GM18507 (cell line): ENCODE measurements at regions not wholly inside any gene's neighbourhood (a gene's known extent, or its start where the extent isn't known, plus 50 kb on each side); places are given as distances from the start of the nearest gene placed in this dataset.

Experiments
- DNase-seq: peaks from one replicate; pipeline ENCODE4 v3.0.0; 2011; ENCODE audit warnings: low read depth; ENCODE audit not compliant: insufficient read length; ENCODE audit errors: extremely low spot score
- FAIRE-seq: peaks from 2 replicates; lab custom pipeline; 2011; peaks lifted over from hg19 to GRCh38; lab: Jason Lieb, UNC

DNA sequence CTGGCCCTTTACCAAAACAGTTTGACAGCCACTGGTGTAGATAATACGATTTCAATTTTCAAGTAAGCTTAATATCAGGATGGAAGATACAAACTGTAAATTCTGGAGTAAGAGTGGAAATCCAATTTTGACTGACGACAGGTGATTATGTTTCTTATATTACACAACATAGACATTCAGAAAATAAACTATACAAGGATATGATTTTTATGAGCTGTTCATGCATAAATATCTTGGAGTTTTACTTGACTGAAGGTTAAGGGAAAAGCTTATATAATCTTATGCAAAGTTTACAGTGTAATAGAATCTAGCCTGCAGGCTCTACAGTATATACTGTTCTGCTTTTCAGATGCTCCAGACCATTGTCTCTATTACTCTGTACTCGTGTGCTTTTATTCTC lies 1672.3 kb downstream of the ARAP2 start:
- no peak for DNase-seq
- no peak for FAIRE-seq

DNA sequence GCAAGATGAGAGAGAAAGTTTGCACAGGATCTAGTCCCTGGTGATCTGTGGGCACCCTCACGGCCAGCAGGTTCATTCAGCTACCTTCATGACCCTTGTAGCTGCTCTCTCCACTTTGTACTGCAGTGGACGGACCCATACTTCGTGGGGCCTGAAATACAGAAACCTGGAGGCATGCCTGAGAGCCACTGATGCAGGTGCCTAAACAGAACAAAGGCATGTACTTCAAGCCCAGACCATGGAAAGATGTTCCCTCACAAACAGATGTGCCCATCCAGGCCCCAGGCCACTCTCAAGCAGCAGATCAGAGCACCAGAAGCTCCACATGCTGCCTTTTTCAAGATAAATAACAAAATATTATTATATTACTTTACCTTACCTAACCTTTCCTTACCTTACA lies 1629.0 kb downstream of the ARAP2 start:
- DNase-seq (no peak), FAIRE-seq (no peak)

DNA sequence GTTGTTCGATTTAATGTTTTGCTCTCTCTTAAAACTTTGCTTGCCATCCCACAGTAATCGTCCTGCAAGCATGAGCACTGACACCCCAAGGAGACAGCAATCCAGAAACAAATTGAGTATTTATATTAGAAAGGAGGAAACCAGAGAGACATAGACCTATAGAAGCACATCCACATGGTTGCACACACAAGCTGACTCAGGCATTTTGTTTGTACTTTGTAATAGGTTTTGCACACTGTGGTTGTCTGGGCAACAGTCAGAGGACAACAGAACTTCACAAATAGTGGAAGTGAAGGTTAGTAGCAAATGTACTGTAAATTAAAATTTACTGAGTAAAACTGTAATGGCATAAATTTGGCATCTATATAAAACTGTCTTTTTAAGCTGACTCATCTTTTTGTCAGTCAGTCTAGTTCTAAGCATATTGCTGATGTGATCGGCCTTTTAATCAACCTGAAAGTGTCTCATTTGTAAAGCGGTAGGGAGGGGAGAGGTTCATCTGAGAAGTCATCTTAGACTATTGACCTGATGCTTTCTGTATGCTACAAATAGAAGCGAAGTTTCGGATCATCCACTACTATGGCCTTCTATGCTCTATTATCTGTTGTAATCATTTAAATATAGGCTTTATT lies 1624.7 kb downstream of the ARAP2 start:
- no peak for DNase-seq

DNA sequence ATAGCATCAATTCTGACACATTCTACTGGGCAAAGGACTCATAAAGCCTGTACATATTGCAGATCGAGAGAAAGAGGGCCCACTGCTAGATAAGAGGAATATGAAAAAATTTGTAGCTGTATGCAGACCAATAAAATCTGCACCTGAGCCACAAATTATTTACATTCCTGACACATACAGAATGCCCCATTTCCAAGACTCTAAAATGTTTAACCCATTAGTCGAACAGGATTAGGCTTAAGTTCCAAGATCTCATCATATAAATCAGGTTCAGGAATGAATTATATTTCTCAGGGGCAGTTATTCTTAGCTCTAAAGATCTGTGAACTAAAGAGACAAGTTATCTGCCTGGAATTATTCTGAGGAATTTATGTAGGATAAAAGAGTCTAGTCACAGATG lies 1615.8 kb downstream of the ARAP2 start:
- FAIRE-seq = no peak

More for the DNA sequence above, 1624.7 kb downstream of the ARAP2 start:
- FAIRE-seq = no peak

DNA sequence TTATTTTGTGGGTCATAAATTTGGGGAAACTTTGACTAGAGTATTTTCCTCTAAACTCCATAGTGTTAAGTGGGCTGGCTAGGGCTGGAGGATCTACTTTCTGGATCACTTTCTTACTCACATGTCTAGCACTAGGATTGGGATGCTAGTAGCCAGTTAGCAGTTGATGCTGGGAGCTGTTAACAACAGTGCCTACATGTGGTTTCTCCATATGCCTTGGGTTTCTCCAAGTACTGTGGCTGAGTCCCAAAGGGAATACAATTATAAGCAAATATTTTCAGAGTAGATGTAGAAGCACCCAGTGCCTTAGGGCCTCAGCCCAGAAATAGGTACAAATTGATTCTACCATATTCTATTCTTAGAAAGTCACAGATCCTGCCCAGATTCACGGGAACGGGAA lies 1614.9 kb downstream of the ARAP2 start:
- no peak for FAIRE-seq
- no peak for DNase-seq

More for the DNA sequence above, 1615.8 kb downstream of the ARAP2 start:
- DNase-seq = no peak

DNA sequence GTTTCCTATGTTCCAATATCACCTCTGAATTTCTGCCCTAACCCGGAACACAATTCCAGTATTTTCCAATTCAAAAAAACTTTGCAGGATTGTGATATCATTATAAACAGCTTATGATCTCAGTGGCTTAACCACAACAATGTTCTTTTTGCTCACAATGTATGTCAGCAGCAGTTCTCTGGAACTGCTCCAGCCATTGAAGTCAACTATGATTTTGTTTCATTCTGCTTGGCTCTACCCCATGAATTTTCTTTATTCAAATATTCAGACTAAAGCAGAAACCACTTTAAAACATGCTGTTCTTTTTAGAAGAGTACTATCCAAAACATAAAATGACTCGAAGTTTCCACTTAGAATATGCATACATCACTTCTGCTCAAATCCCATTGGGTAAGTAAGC lies 1611.1 kb downstream of the ARAP2 start:
- FAIRE-seq (no peak), DNase-seq (no peak)

DNA sequence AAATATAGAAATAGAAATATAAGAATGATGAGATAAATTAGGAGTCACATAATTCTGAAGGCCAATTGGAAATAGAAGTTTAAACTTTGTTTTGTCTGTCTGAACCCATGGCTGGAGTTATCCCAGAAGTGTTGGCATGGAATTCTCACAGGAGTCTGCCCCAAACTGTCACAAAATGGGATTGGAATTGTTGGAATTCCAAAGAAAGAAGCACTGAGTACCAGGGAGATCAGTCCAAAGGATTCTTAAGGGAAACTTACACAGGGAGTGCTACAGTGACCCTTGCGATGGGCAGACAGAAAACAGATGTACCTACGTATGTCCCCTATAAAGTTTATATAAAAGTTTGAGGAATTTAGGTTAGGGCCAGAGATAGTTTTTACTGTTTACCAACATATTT lies 1607.7 kb downstream of the ARAP2 start:
- FAIRE-seq (no peak), DNase-seq (no peak)

DNA sequence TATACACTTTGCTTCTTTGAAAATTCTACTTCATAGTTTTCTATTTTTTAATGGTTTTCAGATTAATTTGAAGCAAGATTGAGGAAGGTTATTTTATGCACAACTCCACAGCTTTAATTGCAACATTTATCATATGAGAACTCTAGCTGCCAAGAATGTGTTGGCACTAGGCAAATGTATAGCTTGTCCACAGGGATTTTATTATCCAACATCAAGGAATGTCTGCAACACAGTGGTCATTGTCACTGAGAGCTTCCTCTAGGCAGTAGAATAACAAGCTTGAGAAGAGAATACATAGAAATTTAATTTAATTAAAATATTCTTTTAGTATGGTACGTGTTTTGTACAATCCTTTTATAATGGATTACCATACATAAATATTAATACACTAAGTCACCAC lies 1600.8 kb downstream of the ARAP2 start:
- DNase-seq (no peak), FAIRE-seq (no peak)

DNA sequence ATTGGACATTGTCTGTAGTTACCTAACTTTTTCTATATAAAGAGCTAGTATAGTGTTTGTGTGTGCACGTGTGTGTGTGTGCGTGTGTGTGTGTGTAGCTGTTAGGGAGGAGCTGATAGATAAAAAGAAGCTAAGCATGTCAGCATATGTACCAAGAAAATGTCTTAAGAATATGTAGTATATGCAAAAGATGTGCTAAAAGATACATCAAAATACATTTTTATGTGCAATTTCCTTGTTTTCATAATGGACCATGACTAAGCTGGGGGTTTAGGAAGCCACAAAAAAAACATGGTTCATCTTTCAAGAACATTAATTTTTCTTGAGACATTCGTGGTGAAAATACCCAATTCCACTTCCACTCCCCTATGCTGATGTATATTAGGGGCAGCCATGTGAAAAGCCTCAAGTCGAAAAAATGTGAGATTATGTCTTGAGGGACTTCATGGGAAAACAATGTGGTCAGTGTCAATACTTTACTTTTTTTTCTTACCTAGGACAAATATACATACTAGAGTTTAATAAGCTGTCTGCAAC lies 1599.7 kb downstream of the ARAP2 start:
- FAIRE-seq (no peak), DNase-seq (no peak)

DNA sequence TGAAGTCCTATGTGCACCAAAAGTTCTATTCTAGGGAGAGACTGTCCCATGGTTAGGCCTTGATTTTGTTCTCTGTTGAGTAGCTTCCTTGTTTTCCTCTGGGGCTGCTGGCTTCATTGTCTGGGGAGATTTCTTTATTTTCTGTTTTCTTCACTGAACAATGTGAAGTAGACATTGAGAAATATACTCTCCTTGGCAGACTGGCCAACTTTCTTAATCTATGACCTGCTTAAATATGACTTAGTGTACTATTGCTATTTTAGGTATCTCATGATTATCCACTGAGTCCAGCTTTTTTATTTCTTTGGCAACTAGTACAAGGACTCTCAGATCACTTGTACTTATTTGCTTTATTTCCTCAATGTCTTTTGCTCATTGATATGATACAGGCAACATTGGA lies 1594.6 kb downstream of the ARAP2 start:
- FAIRE-seq (no peak), DNase-seq (no peak)

DNA sequence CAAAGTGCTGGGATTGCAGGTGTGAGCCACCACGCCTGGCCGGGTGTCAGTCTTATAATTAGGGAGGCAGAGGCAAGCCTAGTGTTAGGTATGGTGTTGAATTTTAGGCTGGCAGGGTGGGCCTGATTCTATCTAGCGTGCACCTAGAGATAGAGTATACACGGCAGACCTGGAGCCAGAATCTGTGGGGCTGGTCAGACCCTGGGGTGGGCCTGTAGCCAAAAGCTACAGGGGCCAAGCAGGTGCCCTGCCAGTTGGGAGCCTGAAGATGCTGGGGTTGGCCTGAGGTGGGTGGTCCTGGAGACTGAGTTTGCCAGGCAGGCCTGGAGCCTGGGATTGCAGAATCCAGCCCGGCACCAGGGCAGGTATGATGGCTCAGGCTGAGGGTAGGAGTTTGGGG lies 1580.3 kb downstream of the ARAP2 start:
- FAIRE-seq (no peak), DNase-seq (no peak)

DNA sequence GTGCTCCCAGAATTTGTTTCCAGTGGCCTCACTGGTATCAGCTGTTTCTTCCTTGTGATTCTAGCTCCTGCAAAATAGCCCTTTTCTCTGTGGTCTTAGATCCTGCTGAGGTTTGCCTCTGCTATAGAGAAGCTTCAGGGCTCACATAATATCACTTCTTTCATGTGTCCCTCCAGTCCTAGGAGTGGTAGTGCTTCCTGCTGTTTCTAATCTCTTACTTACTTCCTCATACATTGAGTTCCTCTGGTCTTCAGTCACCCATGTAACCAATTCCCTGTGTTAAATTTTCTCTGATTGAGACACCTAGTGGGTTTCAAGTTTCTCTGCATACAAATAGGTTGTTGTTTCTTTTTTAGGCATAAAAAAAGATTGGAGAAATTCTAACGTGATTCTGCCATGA lies 1567.9 kb downstream of the ARAP2 start:
- no peak for FAIRE-seq
- no peak for DNase-seq

DNA sequence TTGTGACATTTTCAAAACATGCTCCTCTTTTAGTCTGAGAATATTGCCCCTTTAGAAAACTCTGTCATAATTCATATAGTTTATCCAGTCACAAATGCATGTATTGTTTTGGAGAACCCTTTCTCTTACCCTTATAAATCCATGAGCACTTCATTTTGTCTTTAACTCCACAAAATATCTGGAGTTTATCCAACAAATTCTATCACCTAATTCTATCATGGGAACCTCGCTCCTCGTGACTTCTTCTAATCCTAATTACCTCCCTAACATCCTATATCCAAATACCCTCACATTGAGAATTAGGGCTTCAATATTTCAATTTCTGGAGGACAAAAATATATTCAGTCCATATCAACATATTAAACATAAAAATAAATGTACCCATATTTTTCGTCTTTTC lies 1565.9 kb downstream of the ARAP2 start:
- no peak for FAIRE-seq

DNA sequence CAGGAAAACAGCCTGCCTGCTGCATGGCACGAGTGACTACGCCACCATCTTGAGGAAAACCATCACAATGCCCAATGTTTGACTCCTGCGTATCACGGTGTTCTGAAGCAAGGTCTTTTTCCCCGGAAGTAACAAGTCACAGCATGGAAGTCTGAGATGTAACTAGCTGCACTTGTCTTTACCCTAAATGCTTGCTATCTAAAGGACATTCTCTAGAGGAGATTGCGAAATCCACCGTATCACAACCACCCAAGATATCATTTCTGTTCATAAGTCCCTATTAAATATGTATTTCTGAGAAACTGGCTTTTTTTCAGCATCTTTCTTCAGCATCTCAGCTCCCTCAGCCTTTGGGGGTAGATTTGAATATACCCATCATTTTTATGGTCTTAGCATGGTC lies 1565.1 kb downstream of the ARAP2 start:
- no peak for DNase-seq

More for the DNA sequence above, 1565.9 kb downstream of the ARAP2 start:
- no peak for DNase-seq

DNA sequence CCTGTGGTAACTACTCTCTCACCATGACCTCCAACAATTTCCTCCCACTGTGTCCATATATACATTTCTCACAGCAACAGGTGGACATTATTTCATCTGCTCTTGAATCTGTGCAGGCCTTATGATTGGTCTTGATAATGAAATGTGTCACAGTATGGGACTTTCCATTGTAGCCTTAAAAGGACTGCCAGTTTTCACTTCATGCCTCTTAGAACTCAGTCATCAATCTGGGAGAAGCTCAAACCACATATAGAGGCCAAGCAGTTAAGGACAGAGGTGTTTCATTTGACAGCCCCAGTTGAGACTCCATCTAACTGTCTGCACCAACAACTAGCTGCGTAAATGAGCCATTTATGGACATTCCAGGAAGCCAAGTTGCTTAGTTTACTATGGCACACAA lies 1534.8 kb downstream of the ARAP2 start:
- DNase-seq = no peak
- FAIRE-seq = no peak

More for the DNA sequence above, 1565.1 kb downstream of the ARAP2 start:
- no peak for FAIRE-seq

DNA sequence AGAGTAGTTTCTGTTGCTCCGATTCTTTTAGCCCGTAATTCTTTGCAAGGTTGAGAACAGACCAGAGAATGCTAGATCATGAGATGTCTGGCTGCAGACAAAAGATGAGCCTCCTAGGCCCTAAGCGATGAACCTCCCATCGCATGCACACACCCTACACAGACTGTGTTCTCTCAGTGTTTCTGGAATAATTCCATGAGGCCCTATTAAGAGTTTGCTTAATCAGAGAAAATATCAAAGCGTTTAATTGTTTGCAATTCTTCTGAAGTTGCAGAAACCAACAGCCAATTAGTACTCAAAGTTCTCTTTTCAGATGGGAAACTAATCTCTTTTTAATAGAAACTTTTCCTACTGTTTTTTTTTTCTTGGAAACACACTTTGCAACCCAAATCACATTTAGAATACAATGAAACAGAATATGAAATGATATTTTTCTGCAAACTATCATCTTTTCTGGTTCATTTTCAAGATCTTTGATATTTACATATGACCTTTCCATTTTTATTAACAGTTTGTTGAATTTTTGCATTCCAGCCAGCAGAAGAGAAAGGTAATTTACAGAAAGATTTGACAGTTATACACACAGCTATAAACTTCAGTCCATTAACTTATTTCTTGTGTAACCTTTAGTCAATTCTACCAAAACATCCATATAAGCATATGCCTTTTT lies 1525.6 kb downstream of the ARAP2 start:
- no peak for FAIRE-seq
- DNase-seq = no peak

DNA sequence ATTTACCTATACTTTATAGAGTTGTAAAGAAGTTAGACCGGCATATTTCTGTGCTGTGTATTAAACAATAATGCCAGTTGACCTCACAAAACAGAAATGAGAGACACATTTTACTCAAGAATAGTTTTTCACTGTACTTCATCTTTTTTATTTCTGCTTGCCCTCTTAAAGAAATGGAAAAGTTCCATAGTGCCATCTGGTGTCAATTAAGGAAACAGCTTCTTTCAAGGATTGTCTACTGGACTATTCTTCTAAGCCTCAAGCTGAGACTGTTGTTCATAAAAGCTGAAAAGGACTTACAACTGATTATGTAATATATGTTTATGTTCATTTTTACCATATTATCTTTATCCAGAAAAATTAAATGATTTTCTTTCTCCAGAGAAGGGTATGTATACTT lies 1523.7 kb downstream of the ARAP2 start:
- DNase-seq (no peak), FAIRE-seq (no peak)

DNA sequence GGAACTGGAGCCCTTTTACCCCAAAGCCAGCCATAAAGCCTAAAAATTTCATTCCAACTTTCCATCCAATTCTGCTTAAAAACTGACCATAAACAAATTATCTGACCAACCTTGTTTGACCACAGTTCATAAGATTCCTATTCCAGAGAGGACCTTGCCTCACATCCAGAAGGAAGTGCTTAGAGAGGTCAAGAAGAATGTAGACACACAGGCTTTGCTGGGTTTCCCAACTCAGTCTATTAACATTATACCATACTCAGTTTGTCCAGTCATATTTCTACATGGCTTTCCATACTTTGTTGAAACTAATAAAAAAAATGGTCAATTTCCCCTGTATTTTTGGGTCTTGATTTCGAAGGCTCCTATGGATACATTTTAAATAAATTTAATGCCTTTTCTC lies 1522.5 kb downstream of the ARAP2 start:
- DNase-seq = no peak
- no peak for FAIRE-seq

DNA sequence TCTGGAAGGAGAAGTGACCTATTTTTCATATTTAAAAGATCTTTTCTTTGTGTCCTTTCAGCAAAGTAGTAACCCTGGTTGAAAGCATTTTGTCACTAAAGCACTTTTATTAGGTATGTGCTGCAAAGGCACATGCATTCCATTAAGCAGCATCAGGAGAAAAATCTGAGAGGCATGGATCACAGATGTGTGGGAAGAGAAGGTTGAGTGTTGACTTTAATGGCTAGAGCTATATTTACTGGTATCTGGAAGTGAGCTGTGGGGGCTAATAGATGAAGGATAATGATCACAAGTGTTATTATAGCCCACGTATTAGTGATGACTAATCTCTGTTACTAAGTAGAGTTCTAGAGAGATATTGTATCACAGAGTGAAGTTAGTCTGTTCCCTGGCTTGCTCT lies 1520.7 kb downstream of the ARAP2 start:
- FAIRE-seq (no peak), DNase-seq (no peak)

DNA sequence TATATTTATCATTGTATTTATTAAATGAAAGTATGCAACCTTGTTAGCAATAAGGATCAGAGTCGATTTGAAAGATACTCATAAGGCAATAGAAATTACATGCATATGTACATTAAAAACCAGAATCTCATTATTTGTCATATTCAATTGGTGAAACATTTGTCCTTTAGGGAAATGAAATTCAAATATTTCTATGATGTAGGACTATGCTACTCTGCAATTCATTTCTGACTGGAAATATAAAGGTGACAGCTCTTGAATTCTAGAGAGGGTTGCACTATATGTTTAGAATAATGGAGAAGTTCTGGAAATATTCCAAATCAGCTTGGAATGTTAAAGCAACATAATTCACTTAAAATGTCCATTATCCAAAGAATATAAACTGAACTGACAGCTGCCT lies 1519.8 kb downstream of the ARAP2 start:
- FAIRE-seq = no peak
- DNase-seq = no peak

DNA sequence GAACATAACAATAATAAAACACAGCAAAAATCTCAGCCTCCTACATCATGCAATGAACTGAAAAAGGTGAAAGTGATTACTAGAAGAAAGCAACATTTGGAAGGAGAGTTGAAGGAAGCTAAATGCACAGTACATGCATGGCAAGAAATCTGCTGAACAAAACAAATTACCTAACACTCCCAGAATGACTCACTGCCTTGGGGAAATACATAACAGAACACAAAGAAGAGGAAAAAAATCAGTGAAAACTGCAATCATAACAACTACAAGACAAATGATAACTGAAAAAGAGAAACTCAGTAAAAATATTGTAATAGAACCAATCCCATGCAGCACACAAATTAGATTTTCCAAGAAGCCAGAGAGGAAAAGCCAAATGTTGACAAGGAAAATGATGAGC lies 1513.2 kb downstream of the ARAP2 start:
- no peak for FAIRE-seq

More for the DNA sequence above, 1513.2 kb downstream of the ARAP2 start:
- no peak for DNase-seq
